ENCODE measurements at regions not wholly inside any gene's neighbourhood (a gene's known extent, or its start where the extent isn't known, plus 50 kb on each side); places are given as distances from the start of the nearest gene placed in this dataset.

DNA sequence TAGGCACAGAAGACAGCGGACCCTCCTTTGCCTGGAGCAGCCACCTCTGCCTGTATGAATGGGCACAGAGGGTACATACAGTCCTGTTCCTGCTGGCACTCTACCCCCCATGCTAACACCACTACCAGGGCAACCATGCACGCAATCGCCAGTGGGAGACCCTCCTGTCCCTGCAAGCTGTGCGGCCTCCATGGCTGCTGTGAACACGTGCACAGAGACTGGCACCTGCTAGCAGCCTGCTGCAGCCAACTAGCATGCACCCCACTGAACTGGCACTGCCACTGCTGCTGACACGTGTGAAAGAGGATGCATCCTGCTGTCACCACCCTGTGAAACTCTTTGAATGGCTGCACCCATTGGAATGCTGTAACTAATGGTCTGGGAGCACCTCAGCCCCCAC is 885.2 kb upstream of the ARRDC3 start:
- H2AFZ ChIP-seq (ENCODE audit: low read depth, low read length): no peak overlapping the region
- no peak overlapping the region for H3K27ac ChIP-seq (ENCODE audit: insufficient read depth, low read depth, low read length)
- DNase-seq (ENCODE audit: low read depth, low spot score) (no peak), FAIRE-seq (no peak)
- intact Hi-C loops (cut with micrococcal nuclease): no loop called here
- ChIA-PET CTCF (no interaction called here), POLR2A (no interaction called here)
- H3K9me1 ChIP-seq (replicated peaks; ENCODE audit: control insufficient read depth, extremely low read depth, insufficient read depth, low read length): no peaks in the 10 kb centered on the region
- H3K36me3 ChIP-seq (ENCODE audit: control insufficient read depth in 2 of 2, extremely low read depth in 1 of 2, insufficient read depth in 2 of 2, low read length in 2 of 2): no peaks in the 10 kb centered on the region
- no TSS peak for BruUV-seq (replicated peaks)
- H3K4me2 ChIP-seq (ENCODE audit: insufficient read depth, low read length): no peak overlapping the region
- H3K9ac ChIP-seq (replicated peaks; ENCODE audit: extremely low read depth, insufficient read depth, low read length): no peak overlapping the region
- H3K4me3 ChIP-seq (replicated peaks in 1 of 3; ENCODE audit: insufficient read depth in 1 of 3, low read depth in 1 of 3, low read length in 3 of 3): no peak overlapping the region
- dilution Hi-C loops (cut with MboI; ENCODE audit: extremely low pct_ligation_motif_present, low sequenced_read_pairs): no loop called here
- no peaks in the 10 kb centered on the region for H3K4me1 ChIP-seq (ENCODE audit: control insufficient read depth, extremely low read depth, insufficient read depth, low read length)
- TF ChIP-seq MYC (IDR thresholded peaks at IDR 0.05; ENCODE audit: low read depth, low read length): no peak
- no peaks in the 10 kb centered on the region for H3K9me3 ChIP-seq (replicated peaks; ENCODE audit: control insufficient read depth, insufficient read depth, low read length)
- no peaks in the 10 kb centered on the region for H4K20me1 ChIP-seq (replicated peaks; ENCODE audit: control insufficient read depth, extremely low read depth, insufficient read depth, low read length)
- H3K27me3 ChIP-seq (ENCODE audit: control insufficient read depth in 2 of 2, insufficient read depth in 2 of 2, low read length in 2 of 2): no peaks in the 10 kb centered on the region
- H3K79me2 ChIP-seq (ENCODE audit: control insufficient read depth, insufficient read depth, low read length): no peaks in the 10 kb centered on the region

DNA sequence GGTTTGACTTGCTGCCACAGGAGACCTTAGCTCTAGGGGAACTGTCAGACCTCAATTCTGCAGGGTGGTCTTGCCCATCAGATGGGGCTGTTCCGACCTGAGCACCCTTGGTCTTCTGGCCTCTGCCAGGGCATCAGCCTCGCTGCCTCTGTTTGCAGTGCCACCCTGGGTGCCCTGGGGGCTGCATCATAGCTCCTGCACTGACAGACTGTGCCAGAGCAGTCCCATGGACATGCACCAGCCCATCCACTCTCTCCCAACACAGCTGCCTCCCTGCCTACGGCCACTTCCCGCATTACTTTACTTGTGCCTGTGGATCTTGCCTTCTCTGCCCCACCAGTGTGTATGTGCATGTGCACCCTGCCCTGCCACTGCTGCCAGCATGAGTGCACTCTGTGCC is 884.7 kb upstream of the ARRDC3 start:
- H3K27ac ChIP-seq (ENCODE audit: insufficient read depth, low read depth, low read length): no peak overlapping the region
- H3K9me3 ChIP-seq (replicated peaks; ENCODE audit: control insufficient read depth, insufficient read depth, low read length): no peaks in the 10 kb centered on the region
- H3K4me2 ChIP-seq (ENCODE audit: insufficient read depth, low read length): no peak overlapping the region
- POLR2A ChIA-PET: no interaction called here
- CTCF ChIA-PET: no interaction called here
- H2AFZ ChIP-seq (ENCODE audit: low read depth, low read length): no peak overlapping the region
- FAIRE-seq: no peak
- no peak overlapping the region for H3K4me3 ChIP-seq (replicated peaks in 1 of 3; ENCODE audit: insufficient read depth in 1 of 3, low read depth in 1 of 3, low read length in 3 of 3)
- H3K27me3 ChIP-seq (ENCODE audit: control insufficient read depth in 2 of 2, insufficient read depth in 2 of 2, low read length in 2 of 2): no peaks in the 10 kb centered on the region
- no peaks in the 10 kb centered on the region for H3K79me2 ChIP-seq (ENCODE audit: control insufficient read depth, insufficient read depth, low read length)
- no peak for DNase-seq (ENCODE audit: low read depth, low spot score)
- no TSS peak for BruUV-seq (replicated peaks)
- H3K9ac ChIP-seq (replicated peaks; ENCODE audit: extremely low read depth, insufficient read depth, low read length): no peak overlapping the region
- intact Hi-C loops (cut with micrococcal nuclease) (no loop called here), dilution Hi-C loops (cut with MboI; ENCODE audit: extremely low pct_ligation_motif_present, low sequenced_read_pairs) (no loop called here)
- no peaks in the 10 kb centered on the region for H3K9me1 ChIP-seq (replicated peaks; ENCODE audit: control insufficient read depth, extremely low read depth, insufficient read depth, low read length)
- no peaks in the 10 kb centered on the region for H4K20me1 ChIP-seq (replicated peaks; ENCODE audit: control insufficient read depth, extremely low read depth, insufficient read depth, low read length)
- no peaks in the 10 kb centered on the region for H3K36me3 ChIP-seq (ENCODE audit: control insufficient read depth in 2 of 2, extremely low read depth in 1 of 2, insufficient read depth in 2 of 2, low read length in 2 of 2)
- TF ChIP-seq, protein P1, sequence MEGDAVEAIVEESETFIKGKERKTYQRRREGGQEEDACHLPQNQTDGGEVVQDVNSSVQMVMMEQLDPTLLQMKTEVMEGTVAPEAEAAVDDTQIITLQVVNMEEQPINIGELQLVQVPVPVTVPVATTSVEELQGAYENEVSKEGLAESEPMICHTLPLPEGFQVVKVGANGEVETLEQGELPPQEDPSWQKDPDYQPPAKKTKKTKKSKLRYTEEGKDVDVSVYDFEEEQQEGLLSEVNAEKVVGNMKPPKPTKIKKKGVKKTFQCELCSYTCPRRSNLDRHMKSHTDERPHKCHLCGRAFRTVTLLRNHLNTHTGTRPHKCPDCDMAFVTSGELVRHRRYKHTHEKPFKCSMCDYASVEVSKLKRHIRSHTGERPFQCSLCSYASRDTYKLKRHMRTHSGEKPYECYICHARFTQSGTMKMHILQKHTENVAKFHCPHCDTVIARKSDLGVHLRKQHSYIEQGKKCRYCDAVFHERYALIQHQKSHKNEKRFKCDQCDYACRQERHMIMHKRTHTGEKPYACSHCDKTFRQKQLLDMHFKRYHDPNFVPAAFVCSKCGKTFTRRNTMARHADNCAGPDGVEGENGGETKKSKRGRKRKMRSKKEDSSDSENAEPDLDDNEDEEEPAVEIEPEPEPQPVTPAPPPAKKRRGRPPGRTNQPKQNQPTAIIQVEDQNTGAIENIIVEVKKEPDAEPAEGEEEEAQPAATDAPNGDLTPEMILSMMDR (IDR thresholded peaks at IDR 0.05; ENCODE audit: extremely low read depth in 1 of 2, insufficient read depth in 1 of 2, low read depth in 1 of 2, low read length in 2 of 2): no peak
- TF ChIP-seq POLR2A (IDR thresholded peaks at IDR 0.05; ENCODE audit: low read depth, low read length): no peak
- TF ChIP-seq GATA2 (IDR thresholded peaks at IDR 0.05; ENCODE audit: insufficient read depth, insufficient read length, low read depth, low read length): no peak
- no peak for TF ChIP-seq FOS (IDR thresholded peaks at IDR 0.05; ENCODE audit: borderline replicate concordance, insufficient read depth, low read length)
- TF ChIP-seq EZH2 (IDR thresholded peaks at IDR 0.05; ENCODE audit: borderline replicate concordance, low read depth, low read length, severe bottlenecking): no peak
- TF ChIP-seq MYC (IDR thresholded peaks at IDR 0.05; ENCODE audit: low read depth, low read length): no peak
- no peak for TF ChIP-seq POLR2AphosphoS5 (IDR thresholded peaks at IDR 0.05; ENCODE audit: insufficient read depth, low read depth, low read length)
- no peak for TF ChIP-seq JUN (IDR thresholded peaks at IDR 0.05; ENCODE audit: borderline replicate concordance, insufficient read depth, insufficient read length, low read depth)
- TF ChIP-seq, protein P2, sequence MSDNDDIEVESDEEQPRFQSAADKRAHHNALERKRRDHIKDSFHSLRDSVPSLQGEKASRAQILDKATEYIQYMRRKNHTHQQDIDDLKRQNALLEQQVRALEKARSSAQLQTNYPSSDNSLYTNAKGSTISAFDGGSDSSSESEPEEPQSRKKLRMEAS (IDR thresholded peaks at IDR 0.05; ENCODE audit: insufficient read depth, insufficient read length): no peak
- H3K4me1 ChIP-seq (ENCODE audit: control insufficient read depth, extremely low read depth, insufficient read depth, low read length): no peaks in the 10 kb centered on the region

Measured in endothelial cell of umbilical vein (primary cell).